ENCODE measurements at regions not wholly inside any gene's neighbourhood (a gene's known extent, or its start where the extent isn't known, plus 50 kb on each side); places are given as distances from the start of the nearest gene placed in this dataset.
A peak's percentile ranks its signal among the peaks of the same experiment; 100 is the strongest.

GRCh38 chr3:159828542-159828943 lies 160.1 kb upstream of the IL12A start:
- Histone ChIP-seq H3K36me3 (no peaks in the 10 kb centered on the region), H3K27ac (no peak overlapping the region), H3K4me1 (peaks cover 5 to 28% of the 10 kb centered on the region in 2 donors), H3K4me3 (no peak overlapping the region), H3K9me3 (no peaks in the 10 kb centered on the region), H3K27me3 (no peaks in the 10 kb centered on the region)
- DNase-seq (ENCODE audit: low spot score in 2 of 2): no peak
- TF ChIP-seq, protein P1, sequence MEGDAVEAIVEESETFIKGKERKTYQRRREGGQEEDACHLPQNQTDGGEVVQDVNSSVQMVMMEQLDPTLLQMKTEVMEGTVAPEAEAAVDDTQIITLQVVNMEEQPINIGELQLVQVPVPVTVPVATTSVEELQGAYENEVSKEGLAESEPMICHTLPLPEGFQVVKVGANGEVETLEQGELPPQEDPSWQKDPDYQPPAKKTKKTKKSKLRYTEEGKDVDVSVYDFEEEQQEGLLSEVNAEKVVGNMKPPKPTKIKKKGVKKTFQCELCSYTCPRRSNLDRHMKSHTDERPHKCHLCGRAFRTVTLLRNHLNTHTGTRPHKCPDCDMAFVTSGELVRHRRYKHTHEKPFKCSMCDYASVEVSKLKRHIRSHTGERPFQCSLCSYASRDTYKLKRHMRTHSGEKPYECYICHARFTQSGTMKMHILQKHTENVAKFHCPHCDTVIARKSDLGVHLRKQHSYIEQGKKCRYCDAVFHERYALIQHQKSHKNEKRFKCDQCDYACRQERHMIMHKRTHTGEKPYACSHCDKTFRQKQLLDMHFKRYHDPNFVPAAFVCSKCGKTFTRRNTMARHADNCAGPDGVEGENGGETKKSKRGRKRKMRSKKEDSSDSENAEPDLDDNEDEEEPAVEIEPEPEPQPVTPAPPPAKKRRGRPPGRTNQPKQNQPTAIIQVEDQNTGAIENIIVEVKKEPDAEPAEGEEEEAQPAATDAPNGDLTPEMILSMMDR (IDR thresholded peaks at IDR 0.05): peak in 2 of 3 experiments; percentile 43 to 51
- intact Hi-C loops (cut with DNase I): loop anchor here (5.0 kb wide), 2 partner anchors 54 to 179 kb away; no protein-coding TSS in a partner anchor

DNA sequence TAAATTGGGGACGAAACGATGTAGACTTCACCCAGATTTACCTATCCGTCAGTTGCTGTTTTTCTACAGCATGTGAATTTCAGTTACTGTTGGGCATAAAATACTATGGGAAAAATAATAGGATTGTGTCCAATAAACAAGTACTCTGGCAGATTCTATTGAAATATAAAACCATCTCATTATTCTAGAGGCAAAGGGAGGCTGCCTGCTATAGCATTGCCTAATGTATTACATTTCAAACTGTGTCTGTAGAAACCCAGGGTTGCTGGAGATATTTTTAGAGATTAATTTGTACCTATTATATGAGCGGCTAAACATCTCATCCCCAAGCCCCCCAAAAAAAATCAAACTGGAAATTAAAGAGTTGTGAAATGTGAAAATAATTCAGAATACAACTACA lies 159.6 kb upstream of the IL12A start:
- DNase-seq (ENCODE audit: low spot score in 2 of 2): no peak
- H3K4me3 ChIP-seq: no peak overlapping the region
- peaks cover 5 to 28% of the 10 kb centered on the region in 2 donors for H3K4me1 ChIP-seq
- H3K27me3 ChIP-seq: no peaks in the 10 kb centered on the region
- no peaks in the 10 kb centered on the region for H3K36me3 ChIP-seq
- intact Hi-C loops (cut with DNase I): loop anchor here (5.0 kb wide), 2 partner anchors 53 to 178 kb away; no protein-coding TSS in a partner anchor
- H3K9me3 ChIP-seq: no peaks in the 10 kb centered on the region
- H3K27ac ChIP-seq: no peak overlapping the region
- TF ChIP-seq, protein P1 (IDR thresholded peaks at IDR 0.05): no peak

GRCh38 chr3:159829539-159830227 lies 159.0 kb upstream of the IL12A start:
- no peak overlapping the region for H3K27ac ChIP-seq
- no peaks in the 10 kb centered on the region for H3K36me3 ChIP-seq
- DNase-seq (ENCODE audit: low spot score in 2 of 2): no peak
- H3K9me3 ChIP-seq: no peaks in the 10 kb centered on the region
- intact Hi-C loops (cut with DNase I): loop anchor here (5.0 kb wide), 2 partner anchors 53 to 178 kb away; no protein-coding TSS in a partner anchor
- TF ChIP-seq, protein P1 (IDR thresholded peaks at IDR 0.05): no peak
- no peak overlapping the region for H3K4me3 ChIP-seq
- H3K27me3 ChIP-seq: no peaks in the 10 kb centered on the region
- peaks cover 5 to 22% of the 10 kb centered on the region in 2 donors for H3K4me1 ChIP-seq

GRCh38 chr3:159830523-159831154 lies 158.0 kb upstream of the IL12A start:
- H3K36me3 ChIP-seq: no peaks in the 10 kb centered on the region
- H3K9me3 ChIP-seq: no peaks in the 10 kb centered on the region
- no peaks in the 10 kb centered on the region for H3K27me3 ChIP-seq
- H3K4me1 ChIP-seq: peaks cover under 1 to 18% of the 10 kb centered on the region in 2 donors
- DNase-seq (ENCODE audit: low spot score in 2 of 2): no peak
- H3K4me3 ChIP-seq: no peak overlapping the region
- no peak overlapping the region for H3K27ac ChIP-seq
- TF ChIP-seq, protein P1 (IDR thresholded peaks at IDR 0.05): no peak
- intact Hi-C loops (cut with DNase I): no loop called here

GRCh38 chr3:159831466-159831865 lies 157.2 kb upstream of the IL12A start:
- intact Hi-C loops (cut with DNase I): no loop called here
- H3K4me3 ChIP-seq: no peak overlapping the region
- no peaks in the 10 kb centered on the region for H3K27me3 ChIP-seq
- H3K9me3 ChIP-seq: no peaks in the 10 kb centered on the region
- no peaks in the 10 kb centered on the region for H3K36me3 ChIP-seq
- TF ChIP-seq, protein P1 (IDR thresholded peaks at IDR 0.05): no peak
- H3K27ac ChIP-seq: no peak overlapping the region
- no peak for DNase-seq (ENCODE audit: low spot score in 2 of 2)
- peaks cover 0 to 23% of the 10 kb centered on the region in 2 donors for H3K4me1 ChIP-seq
